ENCODE measurements at regions not wholly inside any gene's neighbourhood (a gene's known extent, or its start where the extent isn't known, plus 50 kb on each side); places are given as distances from the start of the nearest gene placed in this dataset.
"Not testable (repeated sequence)": the region's sequence is repeated elsewhere in the genome, so short reads cannot be mapped to it uniquely, and the experiment has no call there.

GRCh38 chr3:109995377-109995776 lies 658.0 kb upstream of the DPPA4 start:
- no peak overlapping the region for H3K4me3 ChIP-seq (ENCODE audit: low read depth, low read length)
- DNase-seq (ENCODE audit: low read depth, low spot score), result no peak
- in situ Hi-C loops (cut with HindIII; ENCODE audit: low sequenced_read_pairs), result no loop called here
- no peak for TF ChIP-seq CTCF (IDR thresholded peaks at IDR 0.05; ENCODE audit: low read depth, low read length)

- H3K4me3 ChIP-seq (ENCODE audit: low read depth, low read length); in situ Hi-C loops (cut with HindIII; ENCODE audit: low sequenced_read_pairs): not testable (repeated sequence)
Observed at GRCh38 chr3:110001905-110002304, 664.6 kb upstream of the DPPA4 start.

GRCh38 chr3:110006913-110007312 lies 669.6 kb upstream of the DPPA4 start:
- no peak for DNase-seq (ENCODE audit: low read depth, low spot score)
- TF ChIP-seq CTCF (IDR thresholded peaks at IDR 0.05; ENCODE audit: low read depth, low read length), result no peak
- H3K4me3 ChIP-seq (ENCODE audit: low read depth, low read length), result no peak overlapping the region
- in situ Hi-C loops (cut with HindIII; ENCODE audit: low sequenced_read_pairs), result no loop called here

More at GRCh38 chr3:110001905-110002304, 664.6 kb upstream of the DPPA4 start:
- DNase-seq (ENCODE audit: low read depth, low spot score), result not testable (repeated sequence)

GRCh38 chr3:110015231-110015963 lies 678.1 kb upstream of the DPPA4 start:
- in situ Hi-C loops (cut with HindIII; ENCODE audit: low sequenced_read_pairs), result no loop called here
- no peak for TF ChIP-seq CTCF (IDR thresholded peaks at IDR 0.05; ENCODE audit: low read depth, low read length)
- no peak for DNase-seq (ENCODE audit: low read depth, low spot score)
- no peak overlapping the region for H3K4me3 ChIP-seq (ENCODE audit: low read depth, low read length)

GRCh38 chr3:110016235-110016815 lies 679.0 kb upstream of the DPPA4 start:
- in situ Hi-C loops (cut with HindIII; ENCODE audit: low sequenced_read_pairs), result no loop called here
- H3K4me3 ChIP-seq (ENCODE audit: low read depth, low read length), result no peak overlapping the region
- no peak for TF ChIP-seq CTCF (IDR thresholded peaks at IDR 0.05; ENCODE audit: low read depth, low read length)
- DNase-seq (ENCODE audit: low read depth, low spot score), result peak; percentile 31

GRCh38 chr3:110017304-110017703 lies 680.0 kb upstream of the DPPA4 start:
- H3K4me3 ChIP-seq (ENCODE audit: low read depth, low read length), result no peak overlapping the region
- in situ Hi-C loops (cut with HindIII; ENCODE audit: low sequenced_read_pairs), result no loop called here
- TF ChIP-seq CTCF (IDR thresholded peaks at IDR 0.05; ENCODE audit: low read depth, low read length), result no peak
- no peak for DNase-seq (ENCODE audit: low read depth, low spot score)

GRCh38 chr3:110021659-110022058 lies 684.3 kb upstream of the DPPA4 start:
- DNase-seq (ENCODE audit: low read depth, low spot score), result no peak
- TF ChIP-seq CTCF (IDR thresholded peaks at IDR 0.05; ENCODE audit: low read depth, low read length), result no peak

GRCh38 chr3:110023022-110023421 lies 685.7 kb upstream of the DPPA4 start:
- H3K4me3 ChIP-seq (ENCODE audit: low read depth, low read length); DNase-seq (ENCODE audit: low read depth, low spot score); in situ Hi-C loops (cut with HindIII; ENCODE audit: low sequenced_read_pairs): not testable (repeated sequence)

More at GRCh38 chr3:110021659-110022058, 684.3 kb upstream of the DPPA4 start:
- in situ Hi-C loops (cut with HindIII; ENCODE audit: low sequenced_read_pairs), result no loop called here
- no peak overlapping the region for H3K4me3 ChIP-seq (ENCODE audit: low read depth, low read length)
